H1 (cell line): ENCODE measurements at regions not wholly inside any gene's neighbourhood (a gene's known extent, or its start where the extent isn't known, plus 50 kb on each side); places are given as distances from the start of the nearest gene placed in this dataset.

ENCODE experiments used
- CTCF ChIA-PET: fragments of 300-600 bp; sonication (Branson Sonifier 250); formaldehyde crosslinking; loops from one replicate; lab custom pipeline; 2021; ENCODE audit not compliant: partially characterized antibody; lab: Charles Lee
- POLR2A ChIA-PET: fragments of 300-600 bp; sonication (Branson Sonifier 250); formaldehyde crosslinking; loops from one replicate; lab custom pipeline; 2021; ENCODE audit warnings: inconsistent platforms; ENCODE audit not compliant: partially characterized antibody; lab: Charles Lee
- DNase-seq, 2 experiments: peaks; one replicate each; pipeline versions ENCODE4 v3.0.0 to v3.0.0-alpha.2; 2010 to 2022; ENCODE audit warnings: low spot score in 2 of 2, low read depth in 1 of 2, mixed read lengths in 1 of 2
- FAIRE-seq: peaks from 2 replicates; lab custom pipeline; 2011; peaks lifted over from hg19 to GRCh38; lab: Jason Lieb, UNC
- H2AFZ ChIP-seq: 2 replicates; pipeline ENCODE4 v1.8.1; 2012; ENCODE audit warnings: low read length, inconsistent platforms
- H2AK5ac ChIP-seq: 2 replicates; pipeline ENCODE4 v1.6.1; 2013; ENCODE audit warnings: low read depth, low read length
- H2BK120ac ChIP-seq: replicated peaks from 2 replicates; pipeline ENCODE3; 2013; ENCODE audit warnings: low read depth, low read length, inconsistent platforms
- H2BK12ac ChIP-seq: 2 replicates; pipeline ENCODE4 v1.6.1; 2013; ENCODE audit warnings: low read depth, low read length
- H2BK15ac ChIP-seq: 2 replicates; pipeline ENCODE4 v1.6.1; 2013; ENCODE audit warnings: low read length
- H2BK20ac ChIP-seq: 2 replicates; pipeline ENCODE4 v1.6.1; 2013; ENCODE audit warnings: low read length
- H2BK5ac ChIP-seq: 2 replicates; pipeline ENCODE4 v1.6.1; 2013; ENCODE audit warnings: low read depth, low read length
- H3K14ac ChIP-seq: 2 replicates; pipeline ENCODE4 v1.6.1; 2013; ENCODE audit warnings: inconsistent platforms; ENCODE audit not compliant: insufficient read length
- H3K18ac ChIP-seq: 2 replicates; pipeline ENCODE4 v1.6.1; 2013; ENCODE audit warnings: low read length; ENCODE audit errors: extremely low read depth
- H3K23ac ChIP-seq: 2 replicates; pipeline ENCODE4 v1.6.1; 2013; ENCODE audit warnings: inconsistent platforms; ENCODE audit not compliant: insufficient read length
- H3K23me2 ChIP-seq: 2 replicates; pipeline ENCODE4 v1.6.1; 2013; ENCODE audit warnings: low read depth, low read length
- H3K27ac ChIP-seq: 2 replicates; pipeline ENCODE4 v1.6.1; 2011; ENCODE audit warnings: low read depth, low read length, inconsistent platforms
- H3K27me3 ChIP-seq, 4 experiments: replicated peaks in 1 of 4; 1 replicate in 1 of 4; 2 replicates in 3 of 4; pipeline versions ENCODE4 v1.6.1 to v1.8.1; 2011 to 2013; ENCODE audit warnings: low read length in 3 of 4, mild to moderate bottlenecking in 3 of 4, inconsistent platforms in 2 of 4, mixed read lengths in 2 of 4, moderate library complexity in 1 of 4; ENCODE audit not compliant: control insufficient read depth in 3 of 4, insufficient read depth in 3 of 4; ENCODE audit errors: extremely low read depth in 1 of 4
- H3K36me3 ChIP-seq, 4 experiments: 2 replicates each; pipeline versions ENCODE4 v1.6.1 to v1.8.1; 2011 to 2013; ENCODE audit warnings: mild to moderate bottlenecking in 4 of 4, low read length in 3 of 4, moderate library complexity in 2 of 4, control low read depth in 1 of 4, inconsistent platforms in 1 of 4; ENCODE audit not compliant: insufficient read depth in 4 of 4, control insufficient read depth in 2 of 4
- H3K4ac ChIP-seq: replicated peaks from 2 replicates; pipeline ENCODE3; 2013; ENCODE audit warnings: low read length, low read depth, mixed read lengths, inconsistent platforms; ENCODE audit not compliant: insufficient read length
- H3K4me1 ChIP-seq, 4 experiments: replicated peaks in 1 of 4; 1 replicate in 1 of 4; 2 replicates in 3 of 4; pipeline versions ENCODE4 v1.6.1 to v1.8.1; 2011 to 2013; ENCODE audit warnings: low read length in 3 of 4, inconsistent platforms in 2 of 4, mixed read lengths in 1 of 4; ENCODE audit not compliant: insufficient read depth in 4 of 4, control insufficient read depth in 3 of 4
- H3K4me2 ChIP-seq, 2 experiments: 2 replicates each; pipeline versions ENCODE4 v1.6.1 to v1.8.1; 2011 to 2013; ENCODE audit warnings: low read depth in 2 of 2, low read length in 2 of 2, control low read depth in 1 of 2, inconsistent platforms in 1 of 2, mild to moderate bottlenecking in 1 of 2; ENCODE audit not compliant: insufficient read depth in 1 of 2
- H3K4me3 ChIP-seq, 4 experiments: fragments of 200-600, 300-600 bp in 1 of 4; sonication (generic), shearing (Covaris generic), sonication (Bioruptor Twin) in 1 of 4; 2 replicates each; pipeline versions ENCODE4 v1.5.1 to v1.8.1; 2011 to 2016; ENCODE audit warnings: low read length in 4 of 4, low read depth in 3 of 4, control low read depth in 2 of 4, inconsistent platforms in 2 of 4, mild to moderate bottlenecking in 2 of 4, mixed read lengths in 1 of 4, moderate library complexity in 1 of 4; ENCODE audit not compliant: insufficient read depth in 2 of 4; ENCODE audit errors: extremely low read depth in 1 of 4
- H3K56ac ChIP-seq: replicated peaks from 2 replicates; pipeline ENCODE3; 2013; ENCODE audit warnings: low read depth, mild to moderate bottlenecking, mixed read lengths, low read length, inconsistent platforms; ENCODE audit not compliant: insufficient read length
- H3K79me1 ChIP-seq: 2 replicates; pipeline ENCODE4 v1.6.1; 2013; ENCODE audit warnings: low read depth, low read length, control low read depth
- H3K79me2 ChIP-seq, 2 experiments: 2 replicates each; pipeline versions ENCODE4 v1.6.1 to v1.8.1; 2012 to 2013; ENCODE audit warnings: low read length in 2 of 2, mild to moderate bottlenecking in 2 of 2, inconsistent platforms in 1 of 2; ENCODE audit not compliant: insufficient read depth in 2 of 2, control insufficient read depth in 1 of 2
- H3K9ac ChIP-seq, 4 experiments: replicated peaks in 1 of 4; 1 replicate in 1 of 4; 2 replicates in 3 of 4; pipeline versions ENCODE4 v1.6.1 to v1.8.1; 2011 to 2013; ENCODE audit warnings: low read depth in 3 of 4, low read length in 3 of 4, control low read depth in 2 of 4, mild to moderate bottlenecking in 2 of 4, moderate library complexity in 2 of 4, inconsistent platforms in 1 of 4; ENCODE audit errors: extremely low read depth in 1 of 4
- H3K9me3 ChIP-seq, 2 experiments: 2 replicates each; pipeline versions ENCODE4 v1.6.1 to v1.8.1; 2012 to 2013; ENCODE audit warnings: mild to moderate bottlenecking in 2 of 2, moderate library complexity in 2 of 2, control low read depth in 1 of 2, inconsistent platforms in 1 of 2, low read depth in 1 of 2, low read length in 1 of 2, mixed read lengths in 1 of 2; ENCODE audit not compliant: insufficient read depth in 2 of 2
- H4K20me1 ChIP-seq, 2 experiments: replicated peaks in 1 of 2; 2 replicates each; pipeline versions ENCODE3 to v1.8.1; 2011 to 2013; ENCODE audit warnings: inconsistent platforms in 2 of 2, low read length in 2 of 2, mild to moderate bottlenecking in 1 of 2; ENCODE audit not compliant: insufficient read depth in 2 of 2, control insufficient read depth in 1 of 2
- H4K5ac ChIP-seq: 2 replicates; pipeline ENCODE4 v1.6.1; 2013; ENCODE audit warnings: low read length, low read depth, mixed read lengths, inconsistent platforms; ENCODE audit not compliant: insufficient read length
- H4K8ac ChIP-seq: 2 replicates; pipeline ENCODE4 v1.8.0; 2013; ENCODE audit warnings: mild to moderate bottlenecking, moderate library complexity, low read length, inconsistent platforms; ENCODE audit not compliant: insufficient read depth; ENCODE audit errors: extremely low read depth
- H4K91ac ChIP-seq: replicated peaks from 2 replicates; pipeline ENCODE3; 2013; ENCODE audit warnings: low read length, mixed read lengths, inconsistent platforms; ENCODE audit not compliant: insufficient read length
- NRF1 ChIP-seq: IDR thresholded peaks from 2 replicates; pipeline ENCODE4 v1.6.1; 2011; ENCODE audit warnings: mild to moderate bottlenecking, low read depth, low read length, improper control_type of control experiment
- WGBS, 2 experiments: shearing (Covaris generic) in 1 of 2; methylation state at CpG; one replicate each; pipeline versions ENCODE4 v1.1.6 to v1.1.7; 2013 to 2015; ENCODE audit warnings: low lambda C conversion rate in 2 of 2, mixed read lengths in 2 of 2, inconsistent platforms in 1 of 2, low coverage in 1 of 2, missing lambda C conversion rate in 1 of 2; ENCODE audit not compliant: insufficient replicate concordance in 2 of 2, insufficient coverage in 1 of 2, insufficient read length in 1 of 2; ENCODE audit errors: extremely low coverage in 1 of 2, missing lambda C conversion rate in 1 of 2; 5-methylcytosine and 5-hydroxymethylcytosine counted together

DNA sequence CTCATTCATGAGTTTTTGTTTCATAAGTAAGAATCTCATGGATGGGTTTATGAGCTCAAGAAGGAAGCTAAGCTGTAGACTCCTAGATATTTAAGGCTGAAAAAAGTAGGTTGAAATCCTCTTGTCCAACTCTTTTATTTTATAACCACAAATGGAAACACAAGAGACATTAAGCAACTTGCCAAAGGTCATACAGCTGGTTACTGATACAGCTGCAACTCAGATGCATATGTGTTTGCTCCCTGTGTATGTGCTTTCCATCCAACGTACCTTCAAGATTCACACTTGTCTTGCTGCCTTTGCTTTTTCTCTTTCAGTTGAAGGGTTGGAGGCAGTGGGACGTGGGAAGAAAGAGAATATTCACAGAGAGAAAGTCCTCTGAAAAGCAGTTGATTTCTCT, 153.5 kb upstream of the STMND1 start:
- Histone ChIP-seq H4K8ac (no peak overlapping the region), H3K4me3 (no peak overlapping the region), H3K56ac (no peak overlapping the region), H3K4me1 (peaks cover 2 to 10% (median 7%) of the 10 kb centered on the region in 4 experiments; a peak in 5 of 7 replicates), H2BK20ac (no peak overlapping the region; the same call in 1 of the 2 replicates), H3K36me3 (no peaks in the 10 kb centered on the region), H3K27me3 (no peaks in the 10 kb centered on the region), H4K91ac (no peak overlapping the region), H4K20me1 (no peaks in the 10 kb centered on the region), H3K14ac (no peak overlapping the region), H3K9me3 (no peaks in the 10 kb centered on the region), H2BK120ac (no peak overlapping the region), H2BK5ac (no peak overlapping the region), H3K9ac (no peak overlapping the region), H4K5ac (no peak overlapping the region), H2BK12ac (no peak overlapping the region), H2BK15ac (no peak overlapping the region), H3K4me2 (no peak overlapping the region), H3K27ac (no peak overlapping the region), H3K79me1 (no peaks in the 10 kb centered on the region), H3K79me2 (no peaks in the 10 kb centered on the region), H3K4ac (no peak overlapping the region), H3K23ac (no peak overlapping the region), H2AFZ (no peak overlapping the region), H2AK5ac (no peak overlapping the region), H3K23me2 (no peaks in the 10 kb centered on the region), H3K18ac (no peak overlapping the region; the same call in 1 of the 2 replicates)
- no peak for TF ChIP-seq NRF1
- DNase-seq (no peak), FAIRE-seq (no peak)
- 88% methylated on average over 2 of the region's 2 CpGs; no CpG with 5 or more reads in 1 of the 2 experiments for WGBS, 2 experiments
- ChIA-PET POLR2A (interaction anchor here (1.0 kb wide), 1 partner anchor 17 kb away, joined by 3 read pairs; no protein-coding TSS in a partner anchor), CTCF (interaction anchor here (1.7 to 2.2 kb wide), 2 partner anchors 16 to 185 kb away, joined by 4 read pairs; no protein-coding TSS in a partner anchor)
